Transverse colon (tissue), 4 donors: ENCODE measurements at regions not wholly inside any gene's neighbourhood (a gene's known extent, or its start where the extent isn't known, plus 50 kb on each side); places are given as distances from the start of the nearest gene placed in this dataset.

ENCODE experiments used
- DNase-seq: peaks from one replicate; pipeline ENCODE4 v3.0.0-alpha.2; 2019
- H3K27ac ChIP-seq, 4 donors: fragments of 200-600 bp; sonication (generic); 2 replicates each; pipeline ENCODE4 v1.5.1; 2016 to 2018; ENCODE audit warnings: inconsistent platforms in 4 of 4
- H3K27me3 ChIP-seq: fragments of 200-600 bp; sonication (generic); 2 replicates; pipeline ENCODE4 v1.5.1; 2017; ENCODE audit warnings: inconsistent platforms
- H3K36me3 ChIP-seq, 4 donors: fragments of 200-600 bp; sonication (generic); 2 replicates each; pipeline ENCODE4 v1.5.1; 2017 to 2019; ENCODE audit warnings: inconsistent platforms in 4 of 4
- H3K4me1 ChIP-seq, 4 donors: fragments of 200-600 bp; sonication (generic); 2 replicates each; pipeline ENCODE4 v1.5.1; 2017 to 2020; ENCODE audit warnings: inconsistent platforms in 4 of 4
- H3K4me3 ChIP-seq, 4 donors: fragments of 200-600 bp; sonication (generic); 1 replicate in 1 of 4; 2 replicates in 3 of 4; pipeline versions ENCODE4 v1.5.1 to v1.6.1; 2017 to 2019; ENCODE audit warnings: inconsistent platforms in 4 of 4
- H3K9me3 ChIP-seq, 2 donors: fragments of 200-600 bp; sonication (generic); 2 replicates each; pipeline ENCODE4 v1.5.1; 2017 to 2019; ENCODE audit warnings: inconsistent platforms in 2 of 2
- CTCF ChIP-seq, 5 experiments: fragments of 200-600 bp in 3 of 5; fragments of 450-650 bp in 2 of 5; sonication (generic) in 3 of 5; IDR thresholded peaks; 1 replicate in 2 of 5; 2 replicates in 3 of 5; pipeline ENCODE4 v1.5.1; 2016 to 2017; ENCODE audit warnings: antibody characterized with exemption in 5 of 5, inconsistent platforms in 3 of 5, mild to moderate bottlenecking in 2 of 5, moderate library complexity in 1 of 5
- EP300 ChIP-seq: sonication (generic); formaldehyde crosslinking; IDR thresholded peaks from one replicate; pipeline ENCODE4 v1.6.1; 2017; ENCODE audit warnings: antibody characterized with exemption, low read depth
- POLR2A ChIP-seq: fragments of 450-650 bp; IDR thresholded peaks from one replicate; pipeline ENCODE4 v1.6.1; 2016; ENCODE audit warnings: antibody characterized with exemption, mild to moderate bottlenecking, moderate library complexity
- POLR2AphosphoS5 ChIP-seq, 3 donors: sonication (generic); formaldehyde crosslinking; IDR thresholded peaks; one replicate each; pipeline ENCODE4 v1.6.1; 2016; ENCODE audit warnings: antibody characterized with exemption in 3 of 3
- WGBS, 2 donors: methylation state at CpG; one replicate each; pipeline ENCODE4 v1.1.5; 2018; ENCODE audit warnings: low coverage in 1 of 2; 5-methylcytosine and 5-hydroxymethylcytosine counted together
- in situ Hi-C, 4 donors: fragments of 200-750 bp; cut with MboI; loops; one replicate each; pipeline versions ENCODE4 v1.15.0 to v1.15.1; 2017; ENCODE audit warnings: low sequenced_read_pairs in 3 of 4, low pct_ligation_motif_present in 1 of 4, low pct_unique_long_range_greater_than_20kb in 1 of 4
- intact Hi-C: fragments of 100-400 bp; cut with DNase I; formaldehyde crosslinking; loops from one replicate; pipeline ENCODE4 v1.15.1; 2023; ENCODE audit warnings: low total_unique reads

- no peak for DNase-seq
- no peak for TF ChIP-seq EP300
- no peak for TF ChIP-seq CTCF (IDR thresholded peaks at IDR 0.05)
- no peak for TF ChIP-seq POLR2AphosphoS5 (IDR thresholded peaks at IDR 0.05)
- no peak for TF ChIP-seq POLR2A
- intact Hi-C loops, result no loop called here
- H3K4me1 ChIP-seq, result no peaks in the 10 kb centered on the region
- no peaks in the 10 kb centered on the region for H3K27me3 ChIP-seq
- H3K27ac ChIP-seq, result no peak overlapping the region
- in situ Hi-C loops, result no loop called here
- no peaks in the 10 kb centered on the region for H3K9me3 ChIP-seq
- H3K4me3 ChIP-seq, result no peak overlapping the region
- 66 to 76% methylated on average over 3 of the region's 3 CpGs for WGBS, 2 donors
- H3K36me3 ChIP-seq, result no peaks in the 10 kb centered on the region
These were observed 132.6 kb downstream of the DIPK2A start for GRCh38 chr3:144104186-144104585.

- WGBS, 2 donors, result 86 to 100% methylated on average over 1 of the region's 1 CpG
- intact Hi-C loops, result no loop called here
These were observed 133.1 kb downstream of the DIPK2A start for GRCh38 chr3:144104679-144105078.

GRCh38 chr3:144105542-144105941 is 133.9 kb downstream of the DIPK2A start:
- Histone ChIP-seq H3K9me3 (no peaks in the 10 kb centered on the region), H3K27me3 (no peaks in the 10 kb centered on the region), H3K27ac (no peak overlapping the region), H3K4me1 (no peaks in the 10 kb centered on the region), H3K4me3 (no peak overlapping the region), H3K36me3 (no peaks in the 10 kb centered on the region)
- no peak for TF ChIP-seq CTCF (IDR thresholded peaks at IDR 0.05)
- no peak for TF ChIP-seq POLR2A
- no peak for TF ChIP-seq EP300
- no peak for TF ChIP-seq POLR2AphosphoS5 (IDR thresholded peaks at IDR 0.05)
- in situ Hi-C loops, result no loop called here
- WGBS, 2 donors, result 60 to 67% methylated on average over 1 to 3 of the region's 3 CpGs
- DNase-seq, result no peak
- intact Hi-C loops, result no loop called here

More at GRCh38 chr3:144104679-144105078, 133.1 kb downstream of the DIPK2A start:
- no peak overlapping the region for H3K4me3 ChIP-seq
- in situ Hi-C loops, result no loop called here
- H3K4me1 ChIP-seq, result no peaks in the 10 kb centered on the region
- DNase-seq, result no peak
- H3K27me3 ChIP-seq, result no peaks in the 10 kb centered on the region
- no peaks in the 10 kb centered on the region for H3K9me3 ChIP-seq
- TF ChIP-seq CTCF (IDR thresholded peaks at IDR 0.05) (no peak), POLR2AphosphoS5 (IDR thresholded peaks at IDR 0.05) (no peak), POLR2A (no peak), EP300 (no peak)
- H3K27ac ChIP-seq, result no peak overlapping the region
- H3K36me3 ChIP-seq, result no peaks in the 10 kb centered on the region

DNA sequence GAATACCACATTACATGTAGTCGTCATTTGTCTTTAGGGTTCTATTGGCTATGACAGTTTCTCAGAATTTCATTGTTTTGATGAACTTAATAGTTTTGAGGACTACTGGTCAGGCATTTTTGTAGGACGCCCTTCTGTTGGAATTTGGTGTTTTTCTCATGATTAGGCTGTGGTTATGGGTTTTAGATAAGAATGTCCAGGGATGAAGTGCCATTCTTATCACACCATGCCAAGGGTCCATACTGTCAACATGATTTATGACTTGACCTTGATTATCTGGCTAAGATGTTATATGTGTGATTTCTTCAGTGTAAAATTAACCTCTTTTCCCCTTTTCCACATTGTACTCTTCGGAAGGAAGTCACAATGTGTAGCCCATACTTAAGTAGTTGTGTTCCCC is 135.3 kb downstream of the DIPK2A start:
- Histone ChIP-seq H3K27me3 (no peaks in the 10 kb centered on the region), H3K36me3 (no peaks in the 10 kb centered on the region), H3K9me3 (no peaks in the 10 kb centered on the region), H3K4me1 (no peaks in the 10 kb centered on the region), H3K27ac (no peak overlapping the region), H3K4me3 (no peak overlapping the region)
- no peak for DNase-seq
- 78 to 87% methylated on average over 3 of the region's 3 CpGs for WGBS, 2 donors
- TF ChIP-seq CTCF (IDR thresholded peaks at IDR 0.05), result no peak
- in situ Hi-C loops, result no loop called here
- intact Hi-C loops, result no loop called here
